A673 (cell line): ENCODE measurements at regions not wholly inside any gene's neighbourhood (a gene's known extent, or its start where the extent isn't known, plus 50 kb on each side); places are given as distances from the start of the nearest gene placed in this dataset.

Experiments used
- BruUV-seq: library from RNA; stranded (reverse); fragments of 400-500 nt; replicated peaks from 2 replicates; lab custom pipeline; 2021; lab: Mats Ljungman, UMichigan
- CTCF ChIA-PET: fragments of 300-600 bp; sonication (Branson Sonifier 250); formaldehyde crosslinking; loops from one replicate; lab custom pipeline; 2022; ENCODE audit warnings: antibody characterized with exemption; lab: Charles Lee
- POLR2A ChIA-PET: fragments of 300-600 bp; sonication (Branson Sonifier 250); formaldehyde crosslinking; loops from one replicate; lab custom pipeline; 2022; ENCODE audit warnings: antibody characterized with exemption; ENCODE audit not compliant: low non-redundant PET; lab: Charles Lee
- DNase-seq: peaks from one replicate; pipeline ENCODE4 v3.0.0-alpha.2; 2015; ENCODE audit warnings: low spot score
- H3K27ac ChIP-seq: fragments of 200-600 bp; sonication (generic); 2 replicates; pipeline ENCODE4 v1.5.1; 2016; ENCODE audit warnings: mixed run types, low read depth, mild to moderate bottlenecking, mixed read lengths, antibody characterized with exemption, low read length; ENCODE audit not compliant: poor library complexity, severe bottlenecking
- H3K27me3 ChIP-seq: fragments of 200-600 bp; sonication (generic); replicated peaks from 2 replicates; pipeline ENCODE4 v1.6.1; 2017; ENCODE audit warnings: mixed run types, low read depth, mild to moderate bottlenecking, mixed read lengths, antibody characterized with exemption, low read length; ENCODE audit not compliant: insufficient read depth, poor library complexity
- H3K36me3 ChIP-seq: fragments of 200-600 bp; sonication (generic); 2 replicates; pipeline ENCODE4 v1.6.1; 2016; ENCODE audit warnings: mixed run types, mild to moderate bottlenecking, mixed read lengths, antibody characterized with exemption, low read length; ENCODE audit not compliant: insufficient read depth, poor library complexity, severe bottlenecking
- H3K4me1 ChIP-seq: fragments of 200-600 bp; sonication (generic); 2 replicates; pipeline ENCODE4 v1.6.1; 2017; ENCODE audit warnings: mixed run types, mild to moderate bottlenecking, mixed read lengths, antibody characterized with exemption, low read length; ENCODE audit not compliant: insufficient read depth, poor library complexity, severe bottlenecking
- H3K4me3 ChIP-seq: fragments of 200-600 bp; sonication (generic); 2 replicates; pipeline ENCODE4 v1.5.1; 2016; ENCODE audit warnings: low read depth, mixed run types, mild to moderate bottlenecking, mixed read lengths, low read length; ENCODE audit not compliant: poor library complexity, severe bottlenecking
- H3K9me3 ChIP-seq: fragments of 200-600 bp; sonication (generic); 2 replicates; pipeline ENCODE4 v1.6.1; 2016; ENCODE audit warnings: mixed run types, low read depth, mild to moderate bottlenecking, mixed read lengths, antibody characterized with exemption, low read length; ENCODE audit not compliant: poor library complexity, severe bottlenecking
- EZH2 ChIP-seq: fragments of 200-600 bp; sonication (generic); IDR thresholded peaks from 2 replicates; pipeline ENCODE4 v1.6.1; 2017; ENCODE audit warnings: borderline replicate concordance, low read depth, mild to moderate bottlenecking, mixed read lengths, antibody characterized with exemption, low read length; ENCODE audit not compliant: poor library complexity, severe bottlenecking
- intact Hi-C: fragments of 100-400 bp; cut with micrococcal nuclease; formaldehyde crosslinking; loops from one replicate; pipeline ENCODE4 v1.10.0; 2022; ENCODE audit not compliant: unreplicated experiment
- TF ChIP-seq, protein P1 (sequence below): fragments of 300-800, 200-600 bp; sonication (generic); conservative IDR thresholded peaks from 2 replicates; pipeline ENCODE4 v1.5.1; 2017; ENCODE audit warnings: low read depth, mild to moderate bottlenecking, antibody characterized with exemption, low read length, moderate library complexity, mixed read lengths

DNA sequence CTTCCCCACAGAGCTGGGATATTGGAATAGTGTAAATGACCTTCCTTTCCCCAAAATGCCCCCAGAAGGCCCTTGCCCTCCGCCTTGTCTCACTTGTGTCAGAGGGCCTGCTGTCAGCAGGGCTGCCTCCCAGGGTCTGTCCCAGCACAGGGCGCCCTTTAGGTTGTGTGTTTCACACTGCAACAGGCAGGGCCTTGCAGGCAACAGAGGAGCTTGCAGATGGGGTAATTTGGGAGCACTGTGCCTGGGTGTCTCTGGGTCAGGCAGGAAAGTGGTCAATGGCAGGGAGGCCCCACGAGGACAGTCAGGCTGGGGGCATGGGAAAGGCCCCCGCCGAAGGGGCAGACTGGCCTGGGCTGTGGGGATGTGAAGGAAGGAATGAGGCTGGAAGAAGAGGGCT, 130.7 kb downstream of the ASB1 start:
- ChIA-PET POLR2A (no interaction called here), CTCF (no interaction called here)
- Histone ChIP-seq H3K27me3 (peaks cover 8% of the 10 kb centered on the region), H3K4me3 (no peak overlapping the region), H3K9me3 (no peaks in the 10 kb centered on the region), H3K4me1 (no peaks in the 10 kb centered on the region), H3K36me3 (no peaks in the 10 kb centered on the region), H3K27ac (no peak overlapping the region)
- intact Hi-C loops: no loop called here
- no peak for DNase-seq
- no TSS peak for BruUV-seq
- no peak for TF ChIP-seq EZH2

GRCh38 chr2:238557936-238558335, 131.2 kb downstream of the ASB1 start:
- H3K27me3 ChIP-seq: peaks cover 12% of the 10 kb centered on the region
- intact Hi-C loops: no loop called here
- POLR2A ChIA-PET: no interaction called here
- H3K36me3 ChIP-seq: no peaks in the 10 kb centered on the region
- CTCF ChIA-PET: no interaction called here
- no peak for TF ChIP-seq EZH2
- TF ChIP-seq, protein P1, sequence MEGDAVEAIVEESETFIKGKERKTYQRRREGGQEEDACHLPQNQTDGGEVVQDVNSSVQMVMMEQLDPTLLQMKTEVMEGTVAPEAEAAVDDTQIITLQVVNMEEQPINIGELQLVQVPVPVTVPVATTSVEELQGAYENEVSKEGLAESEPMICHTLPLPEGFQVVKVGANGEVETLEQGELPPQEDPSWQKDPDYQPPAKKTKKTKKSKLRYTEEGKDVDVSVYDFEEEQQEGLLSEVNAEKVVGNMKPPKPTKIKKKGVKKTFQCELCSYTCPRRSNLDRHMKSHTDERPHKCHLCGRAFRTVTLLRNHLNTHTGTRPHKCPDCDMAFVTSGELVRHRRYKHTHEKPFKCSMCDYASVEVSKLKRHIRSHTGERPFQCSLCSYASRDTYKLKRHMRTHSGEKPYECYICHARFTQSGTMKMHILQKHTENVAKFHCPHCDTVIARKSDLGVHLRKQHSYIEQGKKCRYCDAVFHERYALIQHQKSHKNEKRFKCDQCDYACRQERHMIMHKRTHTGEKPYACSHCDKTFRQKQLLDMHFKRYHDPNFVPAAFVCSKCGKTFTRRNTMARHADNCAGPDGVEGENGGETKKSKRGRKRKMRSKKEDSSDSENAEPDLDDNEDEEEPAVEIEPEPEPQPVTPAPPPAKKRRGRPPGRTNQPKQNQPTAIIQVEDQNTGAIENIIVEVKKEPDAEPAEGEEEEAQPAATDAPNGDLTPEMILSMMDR: no peak
- DNase-seq: no peak
- H3K4me1 ChIP-seq: no peaks in the 10 kb centered on the region
- no peak overlapping the region for H3K4me3 ChIP-seq
- no peak overlapping the region for H3K27ac ChIP-seq
- no TSS peak for BruUV-seq
- H3K9me3 ChIP-seq: no peaks in the 10 kb centered on the region

- peaks cover 18% of the 10 kb centered on the region for H3K27me3 ChIP-seq
- intact Hi-C loops: no loop called here
- ChIA-PET POLR2A (no interaction called here), CTCF (no interaction called here)
- DNase-seq: no peak
- no peak for TF ChIP-seq EZH2
- TF ChIP-seq, protein P1: no peak
- BruUV-seq: no TSS peak
- H3K36me3 ChIP-seq: no peaks in the 10 kb centered on the region
- H3K4me3 ChIP-seq: no peak overlapping the region
- no peak overlapping the region for H3K27ac ChIP-seq
- H3K9me3 ChIP-seq: no peaks in the 10 kb centered on the region
- no peaks in the 10 kb centered on the region for H3K4me1 ChIP-seq
Observed at GRCh38 chr2:238558456-238559099, 131.9 kb downstream of the ASB1 start.

DNA sequence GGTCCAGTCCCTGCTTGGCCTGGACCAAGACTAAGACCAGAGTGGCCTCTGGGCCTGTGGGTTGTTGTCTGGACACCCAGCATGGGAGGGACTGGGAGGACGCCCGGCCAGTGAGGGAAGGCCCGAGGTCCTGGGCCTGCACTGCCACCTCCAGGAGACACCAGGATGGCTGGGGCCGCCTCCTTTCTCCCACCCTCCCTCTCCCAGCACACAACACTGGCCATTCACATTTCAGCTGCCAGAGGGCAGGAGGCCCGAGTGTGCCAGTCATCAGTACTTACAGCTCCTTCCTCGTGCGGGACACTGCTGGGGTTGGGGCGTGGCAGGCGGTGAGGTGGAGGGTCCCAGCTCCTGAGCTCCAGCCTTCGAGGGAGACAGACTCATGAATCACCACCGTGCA, 133.5 kb downstream of the ASB1 start:
- CTCF ChIA-PET: no interaction called here

More for the DNA sequence above, 133.5 kb downstream of the ASB1 start:
- TF ChIP-seq, protein P1: no peak
- no peak for TF ChIP-seq EZH2
- H3K27me3 ChIP-seq: peaks cover 25% of the 10 kb centered on the region
- no TSS peak for BruUV-seq
- no peak for DNase-seq
- H3K4me1 ChIP-seq: no peaks in the 10 kb centered on the region
- H3K36me3 ChIP-seq: no peaks in the 10 kb centered on the region
- no peaks in the 10 kb centered on the region for H3K9me3 ChIP-seq
- no peak overlapping the region for H3K4me3 ChIP-seq
- intact Hi-C loops: no loop called here
- no peak overlapping the region for H3K27ac ChIP-seq
- POLR2A ChIA-PET: no interaction called here
